Kidney glomerular epithelial cell (primary cell): ENCODE measurements at regions not wholly inside any gene's neighbourhood (a gene's known extent, or its start where the extent isn't known, plus 50 kb on each side); places are given as distances from the start of the nearest gene placed in this dataset.

Experiments used
- DNase-seq: peaks from one replicate; lab custom pipeline; 2025; lab: John Stamatoyannopoulos, UW

DNA sequence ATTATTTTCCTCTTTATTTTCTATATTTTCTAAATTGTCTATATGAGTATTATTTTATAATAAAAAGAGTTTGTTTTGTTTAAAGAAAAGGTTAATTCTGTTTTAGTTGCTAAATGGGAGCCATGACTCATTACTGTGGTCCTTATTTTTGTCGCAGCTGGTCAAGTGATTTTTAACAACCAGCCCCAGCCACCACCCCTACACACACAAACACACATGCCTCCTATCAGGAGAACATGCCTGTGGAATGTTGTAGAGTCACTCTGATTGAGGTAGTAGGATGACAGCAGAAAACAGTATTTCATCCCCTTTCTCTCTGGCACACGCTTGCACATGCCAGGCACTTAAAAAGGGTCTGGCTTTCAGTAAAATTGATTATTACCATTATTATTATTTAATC lies 68.6 kb upstream of the GDF10 start:
- no peak for DNase-seq

DNA sequence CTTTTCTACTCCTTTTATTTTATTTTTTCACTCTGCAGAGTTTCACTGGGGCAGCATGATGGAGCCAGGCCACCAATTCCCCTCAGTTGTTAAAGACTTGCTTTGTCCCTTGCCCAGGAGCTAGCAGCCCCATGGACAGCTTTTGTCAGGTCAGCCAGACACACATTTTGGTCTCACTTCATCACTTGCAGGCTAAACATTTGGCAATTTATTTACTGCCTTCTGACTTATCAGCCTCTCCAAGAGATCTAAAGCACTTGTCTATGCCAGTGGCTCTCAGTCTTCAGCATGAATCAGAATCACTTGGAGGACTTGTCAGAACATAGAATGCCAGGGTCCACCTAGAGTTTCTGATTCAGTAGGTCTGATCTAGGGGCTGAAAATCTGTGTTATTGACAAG lies 66.4 kb upstream of the GDF10 start:
- no peak for DNase-seq

DNA sequence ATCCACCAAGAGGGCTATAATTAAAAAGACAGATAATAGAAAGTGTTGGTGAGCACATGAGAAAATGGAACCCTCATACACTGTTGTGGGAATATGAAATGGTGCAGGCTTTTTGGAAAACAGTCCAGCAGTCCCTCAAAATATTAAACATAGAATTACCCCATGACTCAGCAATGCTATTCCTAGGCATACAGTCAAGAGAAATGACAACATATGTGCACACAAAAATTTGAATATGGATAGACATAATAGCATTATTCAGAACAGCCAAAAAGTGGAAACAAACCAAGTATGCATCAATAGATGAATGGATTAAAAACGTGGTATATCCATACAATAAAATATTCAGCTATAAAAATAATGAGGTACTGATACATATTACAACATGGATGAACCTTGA lies 64.5 kb upstream of the GDF10 start:
- DNase-seq = no peak

DNA sequence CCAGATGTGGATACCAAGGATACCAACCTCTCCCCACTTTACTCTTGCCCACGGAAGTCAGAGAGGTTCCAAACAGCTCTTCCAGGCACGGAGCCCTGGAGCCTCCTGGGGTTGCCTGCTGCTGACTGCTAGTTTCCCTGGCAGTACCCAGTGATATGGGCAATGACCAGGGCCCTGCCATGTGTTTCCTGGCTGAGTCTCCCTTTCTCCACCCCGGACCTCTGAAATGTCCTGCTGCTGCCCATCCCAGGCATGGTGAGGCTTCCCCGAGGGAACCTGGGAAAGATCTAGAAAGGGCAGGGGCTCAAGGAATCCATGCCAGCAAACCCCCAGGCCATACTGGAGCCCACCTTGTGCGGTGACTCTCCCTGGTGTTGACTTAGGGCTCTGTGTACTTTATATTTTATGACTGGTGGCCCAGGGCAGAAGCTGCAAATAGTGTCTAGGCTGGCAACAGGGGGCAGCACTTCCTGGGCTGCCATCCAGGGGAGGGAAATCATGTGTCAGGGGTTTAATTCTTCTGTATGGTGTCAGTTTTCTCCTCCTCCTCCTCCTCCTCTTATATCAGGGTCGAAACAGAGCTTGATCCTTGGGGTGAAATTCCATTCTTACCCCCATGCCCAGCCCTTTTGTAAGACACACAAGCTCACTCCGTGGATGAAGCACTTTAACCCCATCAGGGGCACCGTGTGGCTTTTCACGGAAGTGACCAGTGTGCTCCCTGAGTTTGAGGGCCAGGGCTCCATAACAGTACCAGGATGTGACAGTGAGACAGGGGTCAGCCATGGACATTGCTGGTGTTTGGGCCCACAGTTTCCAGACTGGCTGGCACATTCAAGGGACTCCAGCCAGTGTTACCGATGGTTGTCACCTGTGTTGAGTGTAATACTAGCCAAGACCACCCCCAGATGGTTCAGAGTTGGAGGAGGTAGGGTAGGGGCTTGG lies 62.4 kb upstream of the GDF10 start:
- no peak for DNase-seq

DNA sequence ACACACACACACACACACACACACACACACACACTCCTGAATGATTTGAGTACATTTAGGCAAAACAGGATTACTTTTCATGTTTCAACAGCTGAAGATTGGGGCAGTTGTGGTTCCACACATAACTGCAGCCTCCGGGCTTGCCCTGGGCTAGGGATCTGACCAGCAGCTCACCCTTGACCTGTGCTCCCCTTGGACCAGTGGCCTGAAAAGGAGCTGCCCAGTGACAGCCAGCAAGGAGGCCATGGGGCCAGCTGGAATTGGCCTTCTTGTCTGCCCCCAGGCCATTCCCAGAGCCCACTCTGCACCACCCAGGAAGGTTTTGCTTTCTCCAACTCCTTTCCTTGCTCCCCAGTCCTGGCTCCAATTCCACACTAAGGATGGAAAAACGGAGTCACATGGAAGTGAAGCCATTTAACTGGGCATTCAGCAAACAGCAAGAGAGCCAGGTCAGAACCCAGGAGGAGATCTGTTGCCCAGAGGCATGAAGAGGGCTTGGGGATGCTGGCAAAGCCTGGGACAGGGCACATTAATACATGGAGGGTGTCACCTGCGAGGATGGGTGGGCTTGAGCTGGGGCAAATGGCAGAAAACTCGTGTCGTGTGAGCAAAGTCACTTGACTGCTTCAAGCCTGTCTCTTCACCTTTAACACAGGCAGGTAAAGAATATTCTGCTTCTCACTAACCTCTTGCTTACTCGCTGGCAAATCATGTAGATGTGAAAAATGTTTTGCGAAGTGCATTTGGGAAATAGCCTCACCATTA lies 61.5 kb upstream of the GDF10 start:
- DNase-seq = no peak

DNA sequence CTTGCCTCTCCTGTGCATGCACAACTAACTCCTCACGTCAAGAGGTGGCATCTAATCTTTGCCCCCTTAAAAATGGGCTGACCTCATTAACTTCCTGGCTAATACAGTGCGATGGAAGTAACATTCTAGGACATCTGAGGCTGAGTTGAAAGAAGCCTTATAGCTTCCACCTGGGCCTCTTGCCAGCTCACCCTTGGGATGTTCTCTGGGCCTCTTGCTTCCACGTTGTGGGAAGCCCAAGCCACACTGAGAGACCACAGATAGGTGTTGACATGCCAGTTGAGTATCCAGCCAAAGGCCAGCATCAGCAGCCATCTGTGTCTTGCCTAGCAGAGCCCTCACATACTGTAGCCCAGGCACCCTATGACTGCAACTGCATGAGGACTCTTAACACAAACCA lies 60.8 kb upstream of the GDF10 start:
- no peak for DNase-seq

DNA sequence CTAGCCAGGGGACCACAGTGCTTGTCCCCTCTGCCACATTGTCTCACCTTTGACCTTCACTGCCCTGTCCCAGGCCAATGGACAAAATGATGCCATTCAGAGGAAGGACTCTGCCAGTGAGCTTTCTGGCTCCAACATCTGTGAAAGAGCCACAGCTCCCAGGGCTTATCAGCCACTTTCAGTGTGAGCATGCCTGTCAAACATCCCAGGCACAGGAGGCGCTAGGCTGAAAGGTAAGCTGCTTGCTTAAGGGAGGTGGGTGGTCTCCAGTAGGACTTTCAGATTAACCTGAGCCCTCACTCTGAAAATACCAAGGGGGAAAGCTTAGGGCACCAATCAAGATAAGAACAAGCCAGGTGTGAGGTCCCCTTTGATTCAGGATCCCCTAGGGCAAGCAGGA lies 59.8 kb upstream of the GDF10 start:
- DNase-seq = no peak

DNA sequence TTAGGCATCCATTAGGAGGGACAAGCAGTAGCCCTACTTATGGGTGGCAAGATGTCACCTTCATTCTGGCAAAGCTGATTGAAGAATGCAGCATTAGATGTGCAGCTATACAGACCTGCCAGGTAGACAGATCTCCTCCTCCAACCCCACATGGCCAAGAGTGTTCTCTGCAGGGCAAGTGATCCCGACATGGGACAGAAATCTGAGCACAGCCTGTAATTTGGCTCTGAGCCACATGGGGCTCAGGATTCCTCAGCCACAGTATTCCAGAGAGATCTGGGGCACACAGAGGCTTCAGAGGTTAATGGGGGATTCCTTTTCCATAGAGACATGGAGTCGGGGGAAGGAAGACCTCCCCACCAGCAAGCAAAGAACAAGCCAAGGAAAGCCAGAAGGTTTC lies 58.7 kb upstream of the GDF10 start:
- no peak for DNase-seq

DNA sequence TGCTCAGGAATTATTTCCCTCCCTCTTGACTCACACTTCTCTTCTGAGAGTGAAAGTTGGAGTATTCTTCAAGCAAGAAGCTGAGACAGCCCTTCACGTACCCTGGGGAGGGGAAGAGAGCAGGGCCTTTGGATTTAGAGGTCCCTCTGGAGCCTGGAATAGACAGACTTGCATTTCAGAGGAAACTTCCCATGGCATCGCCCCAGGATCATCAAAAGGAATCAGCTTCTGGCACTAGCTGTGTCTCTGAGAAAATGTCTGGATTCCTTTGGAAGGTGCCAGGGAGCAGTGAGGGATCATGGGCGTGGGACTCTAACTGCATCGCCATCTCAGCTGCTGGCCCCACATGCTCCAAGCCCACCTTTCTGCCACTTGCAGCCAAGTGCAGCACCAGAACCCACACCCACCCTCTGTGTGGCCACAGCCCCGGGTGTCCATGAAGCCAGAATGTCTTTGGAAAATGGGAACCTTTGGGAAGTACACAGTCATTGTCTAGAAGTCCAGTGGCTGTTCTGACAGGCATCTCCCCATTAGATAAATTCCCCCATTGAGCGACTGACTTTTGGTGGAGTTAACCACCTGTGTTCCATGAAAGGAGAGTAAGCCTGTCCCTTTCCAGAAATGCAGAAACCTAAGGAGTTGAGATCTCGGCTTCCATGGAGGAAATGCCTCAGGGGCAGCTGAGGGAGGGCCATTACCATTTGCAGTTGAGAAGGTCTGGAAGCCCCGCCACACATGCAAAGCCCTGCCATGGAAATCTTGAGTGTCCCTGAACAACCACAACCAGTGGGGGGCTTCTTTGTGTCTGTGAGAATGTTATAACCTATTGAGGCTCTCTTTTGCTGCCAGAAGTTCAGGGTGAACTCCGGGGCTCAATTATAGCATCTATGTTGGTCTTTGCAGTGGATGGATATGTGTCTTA lies 57.8 kb upstream of the GDF10 start:
- DNase-seq = no peak

DNA sequence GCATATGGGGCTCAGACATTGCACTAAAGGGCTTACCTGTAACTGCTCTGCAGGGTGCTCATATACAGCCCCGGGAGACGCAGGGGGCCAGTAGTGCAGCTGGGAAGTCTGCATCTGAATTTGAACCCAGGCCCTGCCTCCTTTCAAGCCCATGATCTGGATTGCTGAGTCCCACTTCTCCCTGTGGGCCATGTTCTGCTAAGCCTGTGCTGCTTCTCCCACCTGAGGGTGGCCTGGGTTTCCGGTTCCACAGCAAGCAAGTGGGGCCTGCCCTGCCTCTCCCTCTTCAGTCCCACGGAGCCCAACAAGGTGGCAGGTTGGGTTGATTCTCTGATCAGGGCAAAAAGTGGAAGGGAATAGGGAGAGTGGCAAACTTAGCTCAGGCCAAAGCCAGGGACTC lies 56.6 kb upstream of the GDF10 start:
- no peak for DNase-seq

DNA sequence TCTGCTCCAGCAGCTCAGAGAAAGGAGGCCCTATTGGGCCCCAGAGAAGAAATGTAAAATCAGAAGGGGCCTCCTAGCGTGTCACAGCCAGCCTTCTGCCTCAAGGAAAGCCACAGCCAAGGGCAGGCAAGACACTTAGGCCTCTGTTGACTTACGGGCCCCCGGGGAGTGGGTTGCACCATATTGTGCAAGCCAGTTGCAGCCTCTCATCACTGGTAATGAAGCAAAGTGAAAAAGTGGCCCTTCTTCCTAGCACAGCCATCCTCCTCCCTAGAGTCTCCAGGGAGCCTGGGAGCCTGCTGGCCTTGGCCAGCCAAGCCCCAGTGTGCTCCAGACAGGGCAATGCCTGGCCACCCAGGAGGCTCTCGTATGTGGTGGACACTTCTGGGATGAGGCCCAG lies 56.2 kb upstream of the GDF10 start:
- DNase-seq = no peak

DNA sequence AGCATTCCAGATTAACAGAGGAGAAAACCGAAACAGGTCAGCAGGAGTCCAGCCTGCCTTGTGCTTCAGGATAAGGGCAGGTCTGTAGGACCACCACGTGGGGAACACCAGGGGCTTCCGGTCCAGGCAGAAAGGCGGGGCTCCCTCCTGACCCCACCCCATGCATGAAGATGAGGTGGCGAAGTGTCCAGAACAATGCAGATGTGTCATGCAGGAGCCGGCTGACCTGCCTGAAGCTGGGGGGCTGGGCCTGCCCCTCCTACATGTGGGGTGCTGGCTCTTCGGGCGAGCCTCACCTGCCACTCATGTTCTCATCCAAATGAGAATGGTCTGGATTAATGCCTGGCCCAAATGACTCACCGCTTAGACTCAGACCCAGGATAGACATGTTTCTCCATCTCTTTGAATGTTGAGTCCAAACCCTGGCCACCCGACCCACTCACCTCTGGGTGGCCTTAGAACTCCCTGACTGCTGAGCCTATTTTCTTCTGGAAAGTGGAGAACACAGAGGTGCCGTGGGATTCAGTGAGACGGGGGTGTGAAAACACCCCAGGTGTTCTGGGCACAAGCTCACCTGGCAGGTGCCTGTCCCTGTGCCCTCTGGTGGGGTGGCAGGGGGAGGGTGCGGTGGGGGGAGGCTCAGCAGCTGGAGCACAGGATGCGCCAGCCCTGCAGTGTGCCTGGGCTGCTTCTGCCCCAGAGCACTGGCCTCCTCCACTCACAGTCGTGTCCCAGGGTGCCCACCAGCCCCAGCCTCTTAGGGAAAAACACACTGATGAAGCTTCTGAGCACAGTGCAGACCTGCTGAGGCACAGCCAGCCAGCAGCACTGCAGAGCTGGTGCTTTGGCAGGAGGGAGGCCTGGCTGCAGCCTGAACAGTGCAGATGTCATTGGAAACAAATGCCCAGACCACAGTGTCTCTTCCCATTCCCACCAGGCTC lies 55.2 kb upstream of the GDF10 start:
- no peak for DNase-seq

DNA sequence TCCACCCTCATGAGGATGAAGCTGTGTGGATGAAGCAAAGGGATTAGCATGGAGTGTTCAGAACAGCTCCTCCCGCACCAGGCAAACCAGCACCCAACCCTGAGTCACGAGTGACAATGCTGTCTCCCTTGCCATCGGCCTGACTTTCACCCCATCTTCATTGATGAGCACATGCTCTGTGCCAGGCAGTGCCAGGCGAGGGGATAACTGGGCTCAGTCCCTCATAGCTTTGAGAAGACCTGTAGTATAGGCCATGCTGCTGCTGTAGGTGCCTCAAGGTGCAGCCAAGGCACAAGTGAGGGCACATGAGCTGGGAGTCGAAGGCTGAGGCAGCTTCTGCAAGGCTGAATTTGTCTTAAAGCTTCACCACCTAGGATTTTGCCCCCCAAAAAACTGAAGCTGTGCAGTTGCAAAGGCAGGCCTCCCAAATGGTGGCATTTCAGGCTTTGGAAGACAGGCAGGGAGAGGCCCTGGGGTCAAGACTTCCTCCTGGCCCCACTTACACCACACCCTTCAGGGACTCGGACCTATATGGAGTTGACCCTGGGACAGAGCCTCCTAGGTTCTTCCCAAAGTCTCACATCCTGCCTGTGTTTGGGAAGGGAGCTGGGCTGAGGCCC lies 54.2 kb upstream of the GDF10 start:
- DNase-seq = no peak

DNA sequence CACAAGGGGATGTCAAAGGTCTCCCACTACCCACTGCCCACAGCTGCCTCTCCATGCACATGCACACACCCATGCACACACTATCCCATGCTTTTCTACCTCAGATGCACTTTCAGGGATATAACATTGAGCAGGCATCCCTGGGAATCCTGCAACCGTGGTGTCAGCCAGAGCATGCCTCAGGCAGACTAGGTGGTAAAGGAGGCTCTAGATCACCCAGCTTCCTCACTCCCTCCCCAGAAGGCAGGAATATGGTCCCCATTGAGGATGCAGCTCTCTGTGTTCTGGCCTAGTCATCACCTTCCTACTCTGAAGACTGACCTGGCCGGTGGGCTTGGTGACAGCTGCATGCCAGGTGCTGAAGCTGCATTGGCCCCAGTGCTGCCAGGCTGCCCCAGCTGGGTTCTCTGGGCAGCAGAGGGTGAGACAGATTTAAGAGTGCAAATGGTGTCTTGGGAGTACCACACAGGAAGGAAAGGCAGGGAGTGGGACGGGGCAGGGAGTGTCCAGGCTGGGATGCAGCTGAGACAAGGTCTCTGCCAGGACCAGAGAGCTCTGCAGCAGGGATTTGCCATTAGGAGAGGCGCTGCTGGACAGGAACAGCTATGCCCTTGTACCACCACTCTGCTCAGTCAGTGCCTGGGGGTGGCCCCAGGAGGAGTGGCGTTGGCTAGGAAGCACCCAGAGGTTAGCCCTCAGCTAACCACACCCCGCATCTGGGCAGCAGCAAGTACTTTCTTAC lies 53.4 kb upstream of the GDF10 start:
- no peak for DNase-seq

DNA sequence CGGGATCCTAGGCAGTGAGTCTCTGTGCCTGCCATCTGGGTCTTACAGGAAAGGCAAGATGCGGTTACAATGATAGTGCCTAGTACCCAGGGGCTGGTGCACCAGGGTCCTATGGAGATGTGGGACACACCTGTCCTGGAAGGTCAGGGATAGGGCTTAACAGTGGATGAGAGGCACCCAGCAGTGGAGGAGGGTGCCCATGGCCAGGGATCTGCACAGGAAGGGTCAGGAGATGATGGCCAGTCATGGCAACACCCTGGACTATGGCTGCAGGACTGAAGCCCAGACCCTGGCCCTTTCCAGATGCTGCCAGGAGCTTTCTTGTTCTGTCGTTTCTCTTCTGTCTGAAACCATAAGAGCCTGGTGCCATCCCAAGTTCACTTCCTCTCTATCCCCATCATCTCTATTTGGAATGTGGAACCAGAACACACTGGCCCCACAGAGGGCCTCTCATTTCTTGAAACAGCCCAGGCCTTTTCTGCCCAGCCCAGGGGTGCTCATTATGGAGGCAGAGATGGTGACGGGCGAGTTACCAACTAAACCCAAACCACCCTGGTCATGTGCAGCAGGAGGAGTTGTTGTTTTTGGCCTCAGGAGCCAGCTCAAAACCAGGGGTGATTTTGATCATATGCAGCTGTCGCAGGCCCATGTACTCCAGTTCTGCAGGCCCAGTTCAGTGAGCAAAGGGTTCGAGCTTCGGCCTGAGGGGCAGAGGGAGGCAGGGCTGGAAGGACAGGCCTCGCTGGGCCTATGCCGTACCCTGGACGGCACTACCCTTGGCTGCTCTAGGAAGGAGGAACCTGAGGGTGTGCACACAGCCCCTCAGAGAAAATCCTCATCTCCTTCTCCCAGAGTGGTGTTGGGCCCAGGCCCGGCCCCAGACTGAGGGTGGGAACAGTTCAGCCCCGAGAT lies 52.6 kb upstream of the GDF10 start:
- no peak for DNase-seq

DNA sequence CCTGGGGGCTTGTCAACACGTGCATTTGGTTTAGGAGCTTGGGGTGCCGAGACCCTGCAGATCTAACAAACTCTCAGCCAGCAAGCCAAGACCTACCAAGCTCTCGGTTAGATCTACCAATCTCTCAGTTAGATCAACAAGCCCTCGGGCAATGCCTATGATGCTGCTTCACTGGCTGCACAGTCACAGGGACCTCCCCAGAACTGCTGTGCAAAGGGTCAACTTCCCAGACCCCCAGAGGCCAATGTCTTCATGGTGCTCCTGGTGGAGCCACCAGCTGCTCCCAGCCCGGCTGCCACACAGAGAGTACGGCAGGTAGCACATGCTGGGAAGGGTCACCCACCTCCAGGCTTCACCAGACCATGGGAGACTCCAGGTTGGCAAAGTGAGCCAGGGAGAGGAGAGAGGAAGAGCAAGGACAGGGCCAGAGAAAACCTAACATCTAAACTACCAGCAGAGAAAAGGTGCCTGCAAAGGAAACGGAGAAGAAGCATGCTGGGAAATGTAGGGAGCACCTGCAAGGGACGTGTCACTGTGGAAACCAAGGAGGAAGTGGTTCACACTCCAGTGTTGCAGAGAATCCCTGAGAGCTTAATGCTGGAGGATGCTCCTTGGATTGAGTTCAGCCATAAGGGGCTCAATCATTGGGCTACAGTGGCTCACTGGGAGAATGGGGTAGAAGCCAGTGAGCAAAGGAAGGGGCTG lies 51.5 kb upstream of the GDF10 start:
- DNase-seq = no peak

DNA sequence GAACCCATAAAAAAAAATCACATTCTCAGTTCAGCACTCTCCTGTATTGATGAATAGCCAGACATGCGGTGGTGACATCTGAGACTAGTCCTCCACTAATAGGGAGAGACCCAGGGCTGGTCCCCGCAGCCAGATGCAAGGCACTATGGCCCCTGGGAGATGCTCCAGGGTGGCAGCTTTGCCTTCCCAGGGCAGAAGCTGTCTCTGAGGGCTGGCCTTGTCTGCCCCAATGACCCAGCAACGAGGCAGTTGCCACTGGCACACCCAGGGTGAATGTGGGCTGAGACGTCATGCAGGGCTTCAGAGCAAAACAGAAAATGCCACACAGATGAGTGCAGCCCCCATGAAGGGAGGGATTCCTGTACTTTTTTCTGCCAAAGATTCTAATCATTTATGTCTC lies 50.1 kb upstream of the GDF10 start:
- DNase-seq = no peak
